ENCODE measurements at regions not wholly inside any gene's neighbourhood (a gene's known extent, or its start where the extent isn't known, plus 50 kb on each side); places are given as distances from the start of the nearest gene placed in this dataset.
"Not testable (repeated sequence)": the region's sequence is repeated elsewhere in the genome, so short reads cannot be mapped to it uniquely, and the experiment has no call there.

DNA sequence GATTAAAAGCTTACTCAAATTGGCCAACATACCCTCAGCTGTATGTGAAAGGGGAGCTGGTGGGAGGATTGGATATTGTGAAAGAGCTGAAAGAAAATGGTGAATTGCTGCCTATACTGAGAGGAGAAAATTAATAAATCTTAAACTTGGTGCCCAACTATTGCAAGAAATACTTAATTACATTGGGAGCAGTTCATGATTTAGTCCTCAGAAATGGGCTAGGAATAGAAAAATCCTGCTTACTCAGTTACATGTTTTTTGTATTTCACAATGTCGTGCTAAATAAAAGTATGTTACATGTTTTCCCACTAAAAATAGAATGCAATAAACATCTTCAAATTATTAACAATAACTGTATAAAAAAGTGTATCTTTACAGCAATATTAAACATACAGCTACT, 100.0 kb downstream of the FAM217A start:
- H3K9me3 Mint-ChIP-seq; H3K4me1 Mint-ChIP-seq; POLR2A ChIA-PET; H3K36me3 Mint-ChIP-seq (ENCODE audit: low read depth); H3K27ac Mint-ChIP-seq; H3K4me3 Mint-ChIP-seq; DNase-seq: not testable (repeated sequence)
- H3K27me3 Mint-ChIP-seq, result peaks cover 16% of the 10 kb centered on the region
- CTCF ChIA-PET, result interaction anchor here (1.1 to 5.7 kb wide), 24 partner anchors 8 to 247 kb away, joined by 3 to 85 read pairs (median 10); partner anchors contain the start of gene FAM50B

DNA sequence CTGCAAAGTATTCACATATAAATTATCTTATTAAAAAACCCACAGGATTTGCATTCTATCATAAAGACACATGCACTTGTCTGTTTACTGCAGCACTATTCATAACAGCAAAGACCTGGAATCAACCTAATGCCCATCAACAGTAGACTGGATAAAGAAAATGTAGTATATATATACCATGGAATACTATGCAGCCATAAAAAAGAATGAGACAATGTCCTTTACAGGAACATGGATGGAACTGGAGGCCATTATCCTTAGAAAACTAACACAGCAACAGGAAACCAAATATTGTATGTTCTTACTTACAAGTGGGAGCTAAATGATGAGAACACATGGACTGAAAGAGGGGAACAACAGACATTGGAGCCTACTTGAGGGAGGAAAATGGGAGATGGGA, 97.0 kb downstream of the FAM217A start:
- CTCF ChIA-PET, result interaction anchor here (1.0 kb wide), 1 partner anchor 9 kb away, joined by 4 read pairs; no protein-coding TSS in a partner anchor
- Mint-ChIP-seq H3K4me3 (no peak overlapping the region), H3K36me3 (ENCODE audit: low read depth) (peaks cover 6% of the 10 kb centered on the region), H3K9me3 (peaks cover 3% of the 10 kb centered on the region), H3K27ac (no peak overlapping the region), H3K27me3 (peaks cover 5% of the 10 kb centered on the region), H3K4me1 (peaks cover 8% of the 10 kb centered on the region)
- POLR2A ChIA-PET, result no interaction called here
- no peak for DNase-seq

DNA sequence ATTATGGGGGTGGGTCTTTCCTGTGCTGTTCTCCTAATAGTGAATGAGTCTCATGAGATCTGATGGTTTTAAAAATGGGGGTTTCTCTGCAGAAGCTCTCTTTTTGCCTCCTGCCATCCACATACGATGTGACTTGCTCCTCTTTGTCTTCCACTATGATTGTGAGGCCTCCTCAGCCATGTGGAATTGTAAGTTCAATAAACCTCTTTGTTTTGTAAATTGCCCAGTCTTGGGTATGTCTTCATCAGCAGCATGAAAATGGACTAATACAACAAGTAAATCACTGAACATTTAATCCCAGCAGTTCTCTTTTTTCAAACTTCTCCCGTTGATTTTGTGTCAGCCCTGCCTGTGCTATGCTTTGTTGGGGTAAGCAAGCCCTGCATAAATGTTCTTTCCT, 95.2 kb downstream of the FAM217A start:
- peaks cover 3% of the 10 kb centered on the region for H3K4me1 Mint-ChIP-seq
- CTCF ChIA-PET, result interaction anchor here (1.3 to 1.6 kb wide), 3 partner anchors 12 to 135 kb away, joined by 3 to 4 read pairs (median 4); partner anchors contain the start of gene FAM50B
- H3K27ac Mint-ChIP-seq, result no peak overlapping the region
- no peak for DNase-seq
- peaks cover 3% of the 10 kb centered on the region for H3K27me3 Mint-ChIP-seq
- POLR2A ChIA-PET, result no interaction called here
- peaks cover 3% of the 10 kb centered on the region for H3K9me3 Mint-ChIP-seq
- H3K36me3 Mint-ChIP-seq (ENCODE audit: low read depth), result peaks cover 6% of the 10 kb centered on the region
- no peak overlapping the region for H3K4me3 Mint-ChIP-seq

- CTCF ChIA-PET, result interaction anchor here (1.3 to 1.6 kb wide), 2 partner anchors 11 to 51 kb away, joined by 3 to 4 read pairs; no protein-coding TSS in a partner anchor
- POLR2A ChIA-PET, result no interaction called here
- peaks cover under 1% of the 10 kb centered on the region for H3K27me3 Mint-ChIP-seq
- no peak overlapping the region for H3K4me3 Mint-ChIP-seq
- DNase-seq, result no peak
- peaks cover 6% of the 10 kb centered on the region for H3K36me3 Mint-ChIP-seq (ENCODE audit: low read depth)
- peaks cover 3% of the 10 kb centered on the region for H3K9me3 Mint-ChIP-seq
- peaks cover 2% of the 10 kb centered on the region for H3K4me1 Mint-ChIP-seq
- no peak overlapping the region for H3K27ac Mint-ChIP-seq
Measured at GRCh38 chr6:3984494-3984893, 94.4 kb downstream of the FAM217A start.

DNA sequence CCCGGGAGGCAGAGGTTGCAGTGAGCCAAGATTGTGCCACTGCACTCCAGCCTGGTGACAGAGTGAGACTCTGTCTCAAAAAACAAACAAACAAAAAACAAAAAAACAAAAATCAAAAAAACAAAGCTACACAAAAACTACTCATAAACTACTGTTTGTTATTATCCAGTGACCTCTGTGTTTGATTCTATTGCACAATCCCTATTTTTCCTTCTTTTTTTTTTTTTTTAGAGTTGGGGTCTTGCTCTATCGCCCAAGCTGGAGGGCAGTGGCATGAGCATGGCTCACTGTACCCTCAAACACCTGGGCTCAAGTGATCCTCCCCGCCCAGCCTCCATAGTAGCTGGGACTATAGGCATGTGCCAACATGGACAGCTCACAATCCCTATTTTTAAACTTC, 92.7 kb downstream of the FAM217A start:
- ChIA-PET POLR2A (interaction anchor here (0.8 kb wide), 1 partner anchor 22 kb away, joined by 4 read pairs; no protein-coding TSS in a partner anchor), CTCF (interaction anchor here (0.7 to 2.0 kb wide), 8 partner anchors 8 to 243 kb away, joined by 3 to 16 read pairs (median 4); a partner anchor contains a TSS)
- peaks cover 6% of the 10 kb centered on the region for H3K36me3 Mint-ChIP-seq (ENCODE audit: low read depth)
- DNase-seq, result no peak
- H3K4me1 Mint-ChIP-seq, result peaks cover 6% of the 10 kb centered on the region
- no peaks in the 10 kb centered on the region for H3K27me3 Mint-ChIP-seq
- H3K27ac Mint-ChIP-seq, result no peak overlapping the region
- no peak overlapping the region for H3K4me3 Mint-ChIP-seq
- peaks cover 3% of the 10 kb centered on the region for H3K9me3 Mint-ChIP-seq

- CTCF ChIA-PET, result interaction anchor here (0.7 to 2.0 kb wide), 5 partner anchors 9 to 62 kb away, joined by 4 to 16 read pairs (median 4); a partner anchor contains a TSS
- Mint-ChIP-seq H3K27me3 (no peaks in the 10 kb centered on the region), H3K9me3 (peaks cover 1% of the 10 kb centered on the region), H3K27ac (no peak overlapping the region), H3K36me3 (ENCODE audit: low read depth) (peaks cover 5% of the 10 kb centered on the region), H3K4me3 (no peak overlapping the region), H3K4me1 (peaks cover 6% of the 10 kb centered on the region)
- POLR2A ChIA-PET, result interaction anchor here (0.8 kb wide), 1 partner anchor 22 kb away, joined by 4 read pairs; no protein-coding TSS in a partner anchor
- DNase-seq, result no peak
Measured at GRCh38 chr6:3987053-3987452, 91.9 kb downstream of the FAM217A start.

GRCh38 chr6:3987576-3987975, 91.4 kb downstream of the FAM217A start:
- CTCF ChIA-PET, result interaction anchor here (2.0 to 3.7 kb wide), 2 partner anchors 9 to 10 kb away, joined by 16 to 41 read pairs; no protein-coding TSS in a partner anchor
- Mint-ChIP-seq H3K4me3 (no peak overlapping the region), H3K36me3 (ENCODE audit: low read depth) (peaks cover 3% of the 10 kb centered on the region), H3K27me3 (no peaks in the 10 kb centered on the region), H3K4me1 (peaks cover 6% of the 10 kb centered on the region), H3K27ac (no peak overlapping the region), H3K9me3 (no peaks in the 10 kb centered on the region)
- POLR2A ChIA-PET, result no interaction called here
- DNase-seq, result no peak

GRCh38 chr6:3990692-3991491, 88.0 kb downstream of the FAM217A start:
- CTCF ChIA-PET, result interaction anchor here (0.5 to 3.7 kb wide), 19 partner anchors 9 to 710 kb away, joined by 3 to 41 read pairs (median 4); partner anchors contain the start of gene FAM50B
- POLR2A ChIA-PET, result interaction anchor here (1.3 kb wide), 1 partner anchor 27 kb away, joined by 3 read pairs; no protein-coding TSS in a partner anchor
- Mint-ChIP-seq H3K4me3 (no peak overlapping the region), H3K36me3 (ENCODE audit: low read depth) (no peaks in the 10 kb centered on the region), H3K27me3 (no peaks in the 10 kb centered on the region), H3K4me1 (peaks cover 6% of the 10 kb centered on the region), H3K27ac (no peak overlapping the region), H3K9me3 (no peaks in the 10 kb centered on the region)
- peak; percentile 73 for DNase-seq

DNA sequence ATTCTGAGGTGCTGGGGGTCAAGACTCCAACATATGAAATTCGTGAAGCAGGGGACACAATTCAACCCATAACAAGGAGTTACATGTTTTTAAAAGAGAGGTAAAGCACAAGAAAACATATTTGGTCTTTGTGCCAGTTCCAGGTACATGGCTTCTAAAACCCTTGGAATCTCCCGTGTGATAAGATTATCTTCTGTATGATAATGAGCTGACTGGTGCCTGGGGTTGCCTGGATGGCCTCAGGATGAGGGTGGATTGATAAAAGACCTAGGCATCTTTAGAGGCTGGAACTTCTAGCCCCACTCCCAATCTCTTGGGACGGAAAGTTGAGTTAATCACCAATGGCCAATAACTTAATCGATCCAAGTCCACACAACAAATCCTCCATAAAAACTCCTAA, 87.0 kb downstream of the FAM217A start:
- Mint-ChIP-seq H3K27me3 (no peaks in the 10 kb centered on the region), H3K4me1 (peaks cover 6% of the 10 kb centered on the region), H3K36me3 (ENCODE audit: low read depth) (no peaks in the 10 kb centered on the region), H3K4me3 (no peak overlapping the region), H3K9me3 (no peaks in the 10 kb centered on the region), H3K27ac (no peak overlapping the region)
- DNase-seq, result no peak
- CTCF ChIA-PET, result interaction anchor here (1.3 to 1.4 kb wide), 2 partner anchors 14 to 29 kb away, joined by 4 to 6 read pairs; a partner anchor contains a TSS
- POLR2A ChIA-PET, result no interaction called here

DNA sequence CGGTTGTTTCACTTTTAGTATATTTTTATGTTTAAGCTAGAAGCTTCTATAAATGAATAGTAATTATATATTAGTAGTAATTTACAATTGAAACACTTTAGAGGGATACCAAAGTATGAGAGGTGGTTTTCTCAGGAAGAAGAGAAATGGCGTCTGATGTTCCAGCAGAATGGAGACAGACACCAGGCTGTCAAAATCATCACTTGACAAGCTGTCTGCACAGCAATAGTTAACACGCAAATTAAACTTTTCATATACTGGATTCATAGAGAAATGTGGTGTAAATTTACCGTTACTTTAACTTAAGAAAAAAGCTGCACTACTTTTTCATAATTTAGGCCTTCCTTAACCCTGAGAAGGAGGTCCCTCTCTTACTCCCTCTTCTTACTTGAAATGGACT, 82.6 kb downstream of the FAM217A start:
- no peak overlapping the region for H3K4me3 Mint-ChIP-seq
- no peaks in the 10 kb centered on the region for H3K27me3 Mint-ChIP-seq
- no peaks in the 10 kb centered on the region for H3K4me1 Mint-ChIP-seq
- ChIA-PET CTCF (interaction anchor here (1.1 to 5.0 kb wide), 5 partner anchors 12 to 255 kb away, joined by 3 to 27 read pairs (median 4); partner anchors contain the start of gene FAM50B), POLR2A (interaction anchor here (0.7 to 2.9 kb wide), 3 partner anchors 22 to 28 kb away, joined by 3 to 9 read pairs (median 5); a partner anchor contains a TSS)
- DNase-seq, result no peak
- no peak overlapping the region for H3K27ac Mint-ChIP-seq
- no peaks in the 10 kb centered on the region for H3K9me3 Mint-ChIP-seq
- H3K36me3 Mint-ChIP-seq (ENCODE audit: low read depth), result no peaks in the 10 kb centered on the region

- H3K27ac Mint-ChIP-seq, result no peak overlapping the region
- DNase-seq, result no peak
- no peak overlapping the region for H3K4me3 Mint-ChIP-seq
- no peaks in the 10 kb centered on the region for H3K36me3 Mint-ChIP-seq (ENCODE audit: low read depth)
- H3K9me3 Mint-ChIP-seq, result no peaks in the 10 kb centered on the region
- POLR2A ChIA-PET, result interaction anchor here (1.5 to 2.9 kb wide), 2 partner anchors 21 to 24 kb away, joined by 4 to 9 read pairs; a partner anchor contains a TSS
- no peaks in the 10 kb centered on the region for H3K4me1 Mint-ChIP-seq
- CTCF ChIA-PET, result interaction anchor here (1.3 to 5.0 kb wide), 3 partner anchors 19 to 256 kb away, joined by 3 to 27 read pairs (median 4); partner anchors contain the start of gene FAM50B
- no peaks in the 10 kb centered on the region for H3K27me3 Mint-ChIP-seq
Measured at GRCh38 chr6:3997177-3997770, 81.7 kb downstream of the FAM217A start.

- CTCF ChIA-PET, result no interaction called here
- no peak overlapping the region for H3K27ac Mint-ChIP-seq
Measured at GRCh38 chr6:3999800-4000661, 78.9 kb downstream of the FAM217A start.

More at GRCh38 chr6:3999800-4000661, 78.9 kb downstream of the FAM217A start:
- Mint-ChIP-seq H3K4me1 (peaks cover 4% of the 10 kb centered on the region), H3K9me3 (no peaks in the 10 kb centered on the region), H3K4me3 (no peak overlapping the region), H3K36me3 (ENCODE audit: low read depth) (peaks cover 6% of the 10 kb centered on the region), H3K27me3 (no peaks in the 10 kb centered on the region)
- POLR2A ChIA-PET, result no interaction called here
- no peak for DNase-seq
